Myocyte (in vitro differentiated cells): ENCODE measurements at regions not wholly inside any gene's neighbourhood (a gene's known extent, or its start where the extent isn't known, plus 50 kb on each side); places are given as distances from the start of the nearest gene placed in this dataset.
A peak's percentile ranks its signal among the peaks of the same experiment; 100 is the strongest.

Experiments
- DNase-seq: peaks from one replicate; pipeline ENCODE4 v3.0.0-alpha.2; 2012; ENCODE audit warnings: low read depth

DNA sequence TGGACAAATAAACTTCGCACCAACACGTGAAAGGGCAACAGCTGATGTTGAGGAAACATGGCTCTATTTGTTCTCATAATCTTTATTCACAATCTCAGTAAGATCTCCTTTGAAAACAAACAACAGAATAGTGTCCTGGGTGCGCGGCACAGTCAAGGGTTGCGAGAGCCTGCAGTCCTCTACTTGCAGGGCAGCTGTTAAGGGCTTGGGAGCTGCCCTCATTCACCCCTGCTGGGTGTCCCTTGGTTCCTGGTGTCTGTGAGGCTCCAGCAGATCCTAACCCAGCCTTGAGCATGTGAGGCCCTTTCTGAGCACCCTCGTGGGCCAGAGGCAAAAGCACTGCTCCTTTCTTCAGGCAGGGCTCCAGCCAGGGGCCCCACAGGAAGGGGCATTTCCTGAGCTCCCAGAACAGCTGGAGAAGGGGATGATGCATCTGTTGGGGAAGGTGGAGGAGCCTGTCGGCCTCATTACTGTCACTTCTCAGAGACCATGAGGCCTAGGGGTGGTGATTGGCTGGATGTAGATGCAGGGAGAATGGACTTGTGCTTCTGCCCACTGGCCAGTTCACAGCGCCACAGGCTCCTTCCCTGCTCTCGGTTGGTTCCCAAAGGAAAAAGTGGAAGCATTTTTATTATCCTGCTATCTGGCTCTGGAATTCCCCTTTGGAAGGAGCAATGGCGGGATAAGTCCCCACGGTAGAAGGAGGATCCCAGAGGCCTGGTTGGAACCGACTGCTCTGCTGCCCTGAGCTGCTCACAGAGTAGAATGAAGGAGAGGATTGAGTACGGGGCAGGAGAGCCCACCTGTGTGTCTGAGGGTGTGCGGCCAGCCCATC, 51.9 kb upstream of the KLF13 start:
- peak; percentile 41 for DNase-seq

DNA sequence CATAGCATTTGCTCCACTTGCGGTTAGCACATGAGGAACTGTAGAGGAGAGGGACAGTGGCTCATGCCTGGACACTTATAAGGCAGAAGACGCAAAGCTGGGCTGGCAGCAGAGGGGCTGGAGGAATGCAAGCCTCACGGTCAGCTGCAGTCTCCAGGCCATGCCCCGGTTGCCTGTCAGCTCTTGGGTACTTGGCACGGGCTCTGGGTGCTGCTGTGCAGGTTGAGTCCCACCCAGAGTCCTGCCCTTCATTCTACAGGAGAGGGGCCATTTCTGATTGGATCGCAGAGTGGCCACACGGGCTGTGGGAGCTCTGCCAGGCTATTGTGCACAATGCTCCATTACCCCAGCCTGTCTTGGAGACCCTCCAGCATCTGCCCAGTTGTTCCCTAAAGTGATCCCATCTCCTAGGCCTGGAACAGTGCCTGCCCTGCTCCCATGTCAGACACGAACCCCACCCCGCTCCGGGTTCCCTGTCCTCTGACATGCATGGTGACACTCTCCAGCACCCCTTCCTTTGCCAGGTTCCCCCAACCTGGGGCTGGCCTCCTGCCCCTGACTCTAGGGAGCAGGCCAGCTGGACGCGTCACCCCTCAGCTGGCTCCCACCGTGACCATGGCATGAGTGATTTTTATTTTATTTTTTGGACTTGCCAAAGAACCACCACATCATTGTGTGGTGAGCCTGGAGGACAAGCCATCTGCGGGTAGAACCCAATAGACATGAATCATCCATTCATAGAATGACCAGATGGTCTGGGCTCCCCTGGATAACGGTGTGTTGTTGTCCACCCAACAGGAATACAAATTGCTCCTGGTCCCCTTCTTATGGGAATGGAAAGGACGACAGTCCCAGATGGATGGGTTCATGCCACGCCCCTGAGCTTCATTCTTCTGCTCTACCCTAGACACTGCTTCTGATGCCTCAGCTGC, 51.0 kb upstream of the KLF13 start:
- peak; percentile 51 for DNase-seq

DNA sequence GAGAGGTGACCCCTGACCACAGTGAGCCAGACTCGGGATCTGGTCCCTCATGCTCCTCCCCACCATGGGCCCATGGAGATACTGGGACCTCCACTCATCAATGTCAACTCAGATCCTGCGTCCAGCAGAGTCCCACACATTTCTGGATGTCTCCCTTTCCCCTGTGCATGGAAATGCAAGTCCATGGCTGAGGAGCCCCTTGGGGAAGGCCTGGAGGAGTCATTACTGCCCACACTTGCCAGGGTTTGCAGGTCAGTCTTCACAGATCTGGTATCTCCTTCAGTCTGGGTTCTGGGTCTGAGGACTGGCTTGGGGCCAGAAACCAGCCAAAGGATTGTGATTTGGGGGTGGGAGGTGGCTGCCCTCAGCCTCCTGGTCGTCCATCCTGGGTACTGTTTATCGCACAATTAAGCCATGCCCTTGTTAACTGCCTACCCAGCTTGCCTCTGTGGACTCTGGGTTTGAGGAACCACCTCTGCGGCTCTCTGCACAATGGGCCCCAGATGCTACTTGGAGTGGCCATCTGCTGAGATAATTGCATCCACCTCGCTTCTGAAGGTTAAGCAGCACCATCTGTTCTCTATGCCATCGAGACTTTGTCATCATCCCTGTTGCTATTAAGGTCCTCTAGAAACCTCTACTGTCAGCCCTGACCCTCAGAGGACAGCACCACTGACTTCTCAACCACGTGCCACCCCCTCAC, 49.9 kb upstream of the KLF13 start:
- no peak for DNase-seq
